ENCODE measurements at regions not wholly inside any gene's neighbourhood (a gene's known extent, or its start where the extent isn't known, plus 50 kb on each side); places are given as distances from the start of the nearest gene placed in this dataset.

- Histone ChIP-seq H3K27ac (ENCODE audit: low read length in 2 of 2) (no peak overlapping the region), H3K4me3 (ENCODE audit: control extremely low read depth in 1 of 5, extremely low read depth in 1 of 5, insufficient read depth in 1 of 5, low read depth in 2 of 5, low read length in 4 of 5) (no peak overlapping the region), H3K9me3 (ENCODE audit: control extremely low read depth in 1 of 3, control insufficient read depth in 2 of 3, insufficient read depth in 1 of 3, low read length in 2 of 3) (no peaks in the 10 kb centered on the region), H4K20me1 (ENCODE audit: control insufficient read depth, insufficient read depth, low read length, poor library complexity, severe bottlenecking) (no peaks in the 10 kb centered on the region), H3K27me3 (replicated peaks in 1 of 4; ENCODE audit: control extremely low read depth in 1 of 4, control insufficient read depth in 3 of 4, insufficient read depth in 4 of 4, low read length in 3 of 4) (no peaks in the 10 kb centered on the region), H3K9ac (ENCODE audit: low read length) (no peak overlapping the region), H3K79me2 (ENCODE audit: control insufficient read depth, insufficient read depth, low read length) (no peaks in the 10 kb centered on the region), H3K4me2 (replicated peaks; ENCODE audit: low read depth, low read length, poor library complexity, severe bottlenecking) (no peak overlapping the region), H3K4me1 (ENCODE audit: control insufficient read depth in 2 of 2, insufficient read depth in 2 of 2, low read length in 2 of 2) (no peaks in the 10 kb centered on the region), H2AFZ (ENCODE audit: insufficient read depth, low read depth, low read length, poor library complexity, severe bottlenecking) (no peak overlapping the region), H3K36me3 (replicated peaks in 1 of 2; ENCODE audit: control extremely low read depth in 1 of 2, control insufficient read depth in 1 of 2, extremely low read depth in 1 of 2, insufficient read depth in 2 of 2, low read length in 1 of 2) (no peaks in the 10 kb centered on the region)
- Mint-ChIP-seq H3K27ac (no peak overlapping the region), H3K4me3 (no peak overlapping the region), H3K27me3 (no peaks in the 10 kb centered on the region), H3K9me3 (ENCODE audit: insufficient read depth) (no peaks in the 10 kb centered on the region), H3K4me1 (no peaks in the 10 kb centered on the region)
- POLR2A ChIA-PET = no interaction called here
- WGBS (ENCODE audit: insufficient coverage) = no CpG with 5 or more reads among the region's 5 CpGs
- intact Hi-C loops (cut with micrococcal nuclease) = no loop called here
- CTCF ChIA-PET = interaction anchor here (0.7 kb wide), 1 partner anchor 51 kb away, joined by 4 read pairs; no protein-coding TSS in a partner anchor
- DNase-seq (no peak), ATAC-seq (ENCODE audit: low read depth) (no peak)
- no peak for TF ChIP-seq CTCF (IDR thresholded peaks at IDR 0.05)
- TF ChIP-seq EZH2 (IDR thresholded peaks at IDR 0.05; ENCODE audit: borderline replicate concordance, insufficient read depth, low read depth, low read length, poor library complexity, severe bottlenecking) = no peak
Measured at GRCh38 chr11:28757725-28758515, 649.7 kb downstream of the METTL15 start.

- ChIA-PET POLR2A (no interaction called here), CTCF (no interaction called here)
- DNase-seq = no peak
- Histone ChIP-seq H3K27me3 (replicated peaks in 1 of 4; ENCODE audit: control extremely low read depth in 1 of 4, control insufficient read depth in 3 of 4, insufficient read depth in 4 of 4, low read length in 3 of 4) (no peaks in the 10 kb centered on the region), H3K4me2 (replicated peaks; ENCODE audit: low read depth, low read length, poor library complexity, severe bottlenecking) (no peak overlapping the region), H3K79me2 (ENCODE audit: control insufficient read depth, insufficient read depth, low read length) (no peaks in the 10 kb centered on the region), H2AFZ (ENCODE audit: insufficient read depth, low read depth, low read length, poor library complexity, severe bottlenecking) (no peak overlapping the region), H3K27ac (ENCODE audit: low read length in 2 of 2) (no peak overlapping the region), H4K20me1 (ENCODE audit: control insufficient read depth, insufficient read depth, low read length, poor library complexity, severe bottlenecking) (no peaks in the 10 kb centered on the region), H3K4me3 (ENCODE audit: control extremely low read depth in 1 of 5, extremely low read depth in 1 of 5, insufficient read depth in 1 of 5, low read depth in 2 of 5, low read length in 4 of 5) (no peak overlapping the region), H3K36me3 (replicated peaks in 1 of 2; ENCODE audit: control extremely low read depth in 1 of 2, control insufficient read depth in 1 of 2, extremely low read depth in 1 of 2, insufficient read depth in 2 of 2, low read length in 1 of 2) (no peaks in the 10 kb centered on the region), H3K9ac (ENCODE audit: low read length) (no peak overlapping the region), H3K9me3 (ENCODE audit: control extremely low read depth in 1 of 3, control insufficient read depth in 2 of 3, insufficient read depth in 1 of 3, low read length in 2 of 3) (no peaks in the 10 kb centered on the region), H3K4me1 (ENCODE audit: control insufficient read depth in 2 of 2, insufficient read depth in 2 of 2, low read length in 2 of 2) (no peaks in the 10 kb centered on the region)
- TF ChIP-seq EZH2 (IDR thresholded peaks at IDR 0.05; ENCODE audit: borderline replicate concordance, insufficient read depth, low read depth, low read length, poor library complexity, severe bottlenecking) (no peak), CTCF (IDR thresholded peaks at IDR 0.05) (no peak)
- Mint-ChIP-seq H3K27me3 (no peaks in the 10 kb centered on the region), H3K9me3 (ENCODE audit: insufficient read depth) (no peaks in the 10 kb centered on the region), H3K4me1 (no peaks in the 10 kb centered on the region), H3K4me3 (no peak overlapping the region), H3K27ac (no peak overlapping the region)
- ATAC-seq (ENCODE audit: low read depth) = no peak
- intact Hi-C loops (cut with micrococcal nuclease) = no loop called here
- WGBS (ENCODE audit: insufficient coverage) = no CpG with 5 or more reads among the region's 1 CpG
Measured at GRCh38 chr11:28756977-28757376, 648.8 kb downstream of the METTL15 start.

Measured in B cell (primary cell).